Neural cell (in vitro differentiated cells): ENCODE measurements at regions not wholly inside any gene's neighbourhood (a gene's known extent, or its start where the extent isn't known, plus 50 kb on each side); places are given as distances from the start of the nearest gene placed in this dataset.

ENCODE experiments used
- CTCF ChIP-seq: fragments of 450-650 bp; IDR thresholded peaks from 2 replicates; pipeline ENCODE4 v1.5.1; 2014; ENCODE audit warnings: antibody characterized with exemption, mild to moderate bottlenecking, moderate library complexity; ENCODE audit not compliant: poor library complexity, severe bottlenecking
- EP300 ChIP-seq: fragments of 450-650 bp; conservative IDR thresholded peaks from 2 replicates; pipeline ENCODE4 v1.6.1; 2014; ENCODE audit warnings: antibody characterized with exemption, mild to moderate bottlenecking, moderate library complexity; ENCODE audit not compliant: poor library complexity, severe bottlenecking
- EZH2 ChIP-seq: fragments of 200-600, 300-800 bp; shearing (Covaris generic), sonication (generic); IDR thresholded peaks from 2 replicates; pipeline ENCODE4 v1.6.1; 2014; ENCODE audit warnings: antibody characterized with exemption, low read length, borderline replicate concordance, mild to moderate bottlenecking; ENCODE audit not compliant: insufficient read depth, poor library complexity, severe bottlenecking
- MXI1 ChIP-seq: fragments of 450-650 bp; conservative IDR thresholded peaks from 2 replicates; pipeline ENCODE4 v1.6.1; 2014; ENCODE audit warnings: antibody characterized with exemption, mild to moderate bottlenecking; ENCODE audit not compliant: poor library complexity, severe bottlenecking
- POLR2AphosphoS5 ChIP-seq: IDR thresholded peaks from 2 replicates; pipeline ENCODE4 v1.6.1; 2012
- REST ChIP-seq: IDR thresholded peaks from 2 replicates; pipeline ENCODE4 v1.6.1; 2012; ENCODE audit warnings: borderline replicate concordance
- SMC3 ChIP-seq: fragments of 450-650 bp; conservative IDR thresholded peaks from 2 replicates; pipeline ENCODE4 v1.6.1; 2014; ENCODE audit warnings: antibody characterized with exemption, mild to moderate bottlenecking, moderate library complexity; ENCODE audit not compliant: poor library complexity
- TAF1 ChIP-seq: IDR thresholded peaks from 2 replicates; pipeline ENCODE4 v1.6.1; 2012; ENCODE audit warnings: low read depth

- TF ChIP-seq CTCF (no peak), SMC3 (no peak), TAF1 (no peak), REST (no peak), MXI1 (no peak), EZH2 (no peak), EP300 (no peak), POLR2AphosphoS5 (no peak)
These were observed 113.1 kb downstream of the FOXD2 start for GRCh38 chr1:47550929-47551328.
